Trophoblast cell (in vitro differentiated cells and primary cell): ENCODE measurements at regions not wholly inside any gene's neighbourhood (a gene's known extent, or its start where the extent isn't known, plus 50 kb on each side); places are given as distances from the start of the nearest gene placed in this dataset.

Experiments used
- DNase-seq, 2 donors: peaks; one replicate each; pipeline ENCODE4 v3.0.0-alpha.2; 2016
- H2AFZ ChIP-seq: 2 replicates; pipeline ENCODE4 v1.6.1; 2013; ENCODE audit warnings: low read length, moderate library complexity, mild to moderate bottlenecking; ENCODE audit not compliant: insufficient read depth, poor library complexity
- H2AK5ac ChIP-seq: 2 replicates; pipeline ENCODE4 v1.6.1; 2013; ENCODE audit warnings: mild to moderate bottlenecking, low read length
- H2BK120ac ChIP-seq: 2 replicates; pipeline ENCODE4 v1.6.1; 2013; ENCODE audit warnings: low read length, mild to moderate bottlenecking, moderate library complexity; ENCODE audit not compliant: insufficient read depth, poor library complexity
- H2BK12ac ChIP-seq: 2 replicates; pipeline ENCODE4 v1.6.1; 2013; ENCODE audit warnings: mild to moderate bottlenecking, low read length, moderate library complexity
- H2BK5ac ChIP-seq: 2 replicates; pipeline ENCODE4 v1.6.1; 2013; ENCODE audit warnings: low read length, low read depth, moderate library complexity, mild to moderate bottlenecking; ENCODE audit not compliant: poor library complexity
- H3K14ac ChIP-seq: 2 replicates; pipeline ENCODE4 v1.6.1; 2013; ENCODE audit warnings: mild to moderate bottlenecking, low read length
- H3K18ac ChIP-seq: 2 replicates; pipeline ENCODE4 v1.6.1; 2013; ENCODE audit warnings: mild to moderate bottlenecking, low read length
- H3K23ac ChIP-seq: 2 replicates; pipeline ENCODE4 v1.6.1; 2013; ENCODE audit warnings: low read length
- H3K27ac ChIP-seq: 2 replicates; pipeline ENCODE4 v1.5.1; 2013; ENCODE audit warnings: low read depth, mild to moderate bottlenecking, inconsistent platforms, low read length, moderate library complexity
- H3K27me3 ChIP-seq: 2 replicates; pipeline ENCODE4 v1.6.1; 2013; ENCODE audit warnings: inconsistent platforms, mild to moderate bottlenecking, low read length, moderate library complexity; ENCODE audit not compliant: insufficient read depth
- H3K36me3 ChIP-seq, 2 experiments: 1 replicate in 1 of 2; 2 replicates in 1 of 2; pipeline ENCODE4 v1.6.1; 2013; ENCODE audit warnings: low read length in 2 of 2, mild to moderate bottlenecking in 2 of 2, moderate library complexity in 1 of 2; ENCODE audit not compliant: insufficient read depth in 2 of 2, control insufficient read depth in 1 of 2
- H3K4ac ChIP-seq: 2 replicates; pipeline ENCODE4 v1.6.1; 2013; ENCODE audit warnings: low read depth, mild to moderate bottlenecking, low read length, moderate library complexity
- H3K4me1 ChIP-seq, 2 experiments: 1 replicate in 1 of 2; 2 replicates in 1 of 2; pipeline ENCODE4 v1.6.1; 2013; ENCODE audit warnings: low read length in 2 of 2, mild to moderate bottlenecking in 2 of 2, moderate library complexity in 1 of 2; ENCODE audit not compliant: insufficient read depth in 2 of 2, control insufficient read depth in 1 of 2
- H3K4me2 ChIP-seq: 2 replicates; pipeline ENCODE4 v1.6.1; 2013; ENCODE audit warnings: inconsistent platforms, mild to moderate bottlenecking, low read length, moderate library complexity
- H3K4me3 ChIP-seq: 2 replicates; pipeline ENCODE4 v1.5.1; 2013; ENCODE audit warnings: mild to moderate bottlenecking, low read depth, low read length, inconsistent platforms
- H3K79me1 ChIP-seq: one replicate; pipeline ENCODE4 v1.6.1; 2013; ENCODE audit warnings: low read length
- H3K79me2 ChIP-seq: 2 replicates; pipeline ENCODE4 v1.6.1; 2013; ENCODE audit warnings: low read length, mild to moderate bottlenecking; ENCODE audit not compliant: control insufficient read depth, insufficient read depth, poor library complexity
- H3K9ac ChIP-seq: 2 replicates; pipeline ENCODE4 v1.6.1; 2013; ENCODE audit warnings: mild to moderate bottlenecking, low read length
- H3K9me3 ChIP-seq: 2 replicates; pipeline ENCODE4 v1.6.1; 2013; ENCODE audit warnings: low read depth, mild to moderate bottlenecking, control low read depth, inconsistent platforms, low read length; ENCODE audit not compliant: insufficient read depth
- H4K12ac ChIP-seq: 2 replicates; pipeline ENCODE4 v1.6.1; 2013; ENCODE audit warnings: low read depth, mild to moderate bottlenecking, low read length, moderate library complexity
- H4K8ac ChIP-seq: 2 replicates; pipeline ENCODE4 v1.6.1; 2013; ENCODE audit warnings: low read depth, mild to moderate bottlenecking, low read length, moderate library complexity
- H4K91ac ChIP-seq: one replicate; pipeline ENCODE4 v1.6.1; 2013; ENCODE audit warnings: low read depth, mild to moderate bottlenecking, low read length, moderate library complexity
- WGBS: extraction: QIAGEN DNeasy Blood & Tissue Kit; methylation state at CpG from one replicate; pipeline ENCODE4 v1.1.7; 2013; ENCODE audit warnings: missing lambda C conversion rate; ENCODE audit not compliant: insufficient read length, insufficient coverage; ENCODE audit errors: extremely low coverage; 5-methylcytosine and 5-hydroxymethylcytosine counted together

DNA sequence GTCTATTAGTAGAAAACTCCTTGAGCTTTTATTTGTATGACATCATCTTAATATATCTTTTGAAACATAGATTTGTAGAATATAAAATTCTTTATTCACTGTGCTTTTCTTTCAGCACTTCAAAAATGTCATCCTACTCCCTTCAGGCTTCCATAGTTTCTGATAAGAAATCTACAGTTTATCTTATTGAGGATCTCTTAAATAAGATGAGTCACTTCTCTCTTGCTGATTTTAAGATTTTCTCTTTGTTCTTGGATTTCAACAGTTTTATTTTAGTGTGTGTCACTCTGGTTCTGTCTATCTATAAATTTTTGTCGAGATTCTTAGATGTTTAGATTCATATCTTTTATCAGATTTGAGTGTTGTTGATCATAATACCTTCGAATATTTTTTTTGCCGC is 566.1 kb upstream of the CHORDC1 start:
- H2BK12ac ChIP-seq = no peak overlapping the region
- no peak overlapping the region for H3K4me3 ChIP-seq
- no peak overlapping the region for H2AK5ac ChIP-seq
- H3K4me2 ChIP-seq = no peak overlapping the region
- H3K18ac ChIP-seq = no peak overlapping the region
- H3K9ac ChIP-seq = no peak overlapping the region
- H3K4ac ChIP-seq = no peak overlapping the region
- WGBS = no CpG with 5 or more reads among the region's 3 CpGs
- no peak overlapping the region for H2BK120ac ChIP-seq
- H3K36me3 ChIP-seq = no peaks in the 10 kb centered on the region
- H3K4me1 ChIP-seq = no peaks in the 10 kb centered on the region
- H4K12ac ChIP-seq = no peak overlapping the region
- H3K14ac ChIP-seq = no peak overlapping the region
- H2AFZ ChIP-seq = no peak overlapping the region
- no peaks in the 10 kb centered on the region for H3K9me3 ChIP-seq
- no peaks in the 10 kb centered on the region for H3K79me1 ChIP-seq
- no peaks in the 10 kb centered on the region for H3K27me3 ChIP-seq
- no peak overlapping the region for H3K27ac ChIP-seq
- DNase-seq = peak in 1 of 2 donors; percentile 75
- no peak overlapping the region for H2BK5ac ChIP-seq
- H3K79me2 ChIP-seq = no peaks in the 10 kb centered on the region
- no peak overlapping the region for H3K23ac ChIP-seq
- no peak overlapping the region for H4K8ac ChIP-seq
- no peak overlapping the region for H4K91ac ChIP-seq

DNA sequence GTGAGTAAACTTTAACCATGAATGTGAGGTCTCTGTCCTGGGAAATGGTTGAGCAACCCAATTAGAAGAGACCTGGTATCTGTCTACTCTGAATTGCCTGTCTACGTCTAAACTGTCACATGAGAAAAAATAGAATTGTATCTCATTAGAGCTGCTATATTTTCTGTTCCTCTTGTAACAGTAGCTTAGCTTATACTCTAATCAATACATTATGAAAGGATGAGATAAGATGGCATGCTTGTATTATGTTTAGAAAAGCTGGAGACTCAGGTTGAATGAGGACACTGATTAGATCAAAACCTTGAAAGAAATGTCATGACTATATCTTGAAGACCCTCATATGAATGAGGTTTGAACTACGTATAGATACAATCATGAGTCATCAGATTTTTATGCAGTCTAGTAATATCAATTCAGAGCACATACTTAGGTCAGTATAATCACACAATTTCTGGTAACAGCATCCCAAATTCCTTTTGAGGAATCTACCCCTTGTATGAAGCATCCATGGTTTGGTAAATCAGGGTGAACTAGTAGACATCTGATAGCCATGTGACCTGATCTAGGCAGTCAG is 561.5 kb upstream of the CHORDC1 start:
- H2AFZ ChIP-seq = no peak overlapping the region
- no peak overlapping the region for H2AK5ac ChIP-seq
- no peaks in the 10 kb centered on the region for H3K36me3 ChIP-seq
- no peak overlapping the region for H3K4me2 ChIP-seq
- no peaks in the 10 kb centered on the region for H3K27me3 ChIP-seq
- H3K4me3 ChIP-seq = no peak overlapping the region
- H3K18ac ChIP-seq = no peak overlapping the region
- WGBS = no CpG with 5 or more reads among the region's 2 CpGs
- no peak for DNase-seq
- H3K4me1 ChIP-seq = no peaks in the 10 kb centered on the region
- no peak overlapping the region for H2BK5ac ChIP-seq
- H2BK12ac ChIP-seq = no peak overlapping the region
- no peak overlapping the region for H2BK120ac ChIP-seq
- H3K79me1 ChIP-seq = no peaks in the 10 kb centered on the region
- no peak overlapping the region for H4K91ac ChIP-seq
- H3K9ac ChIP-seq = no peak overlapping the region
- H3K9me3 ChIP-seq = no peaks in the 10 kb centered on the region
- H3K79me2 ChIP-seq = no peaks in the 10 kb centered on the region
- H3K4ac ChIP-seq = no peak overlapping the region
- no peak overlapping the region for H3K23ac ChIP-seq
- H3K14ac ChIP-seq = no peak overlapping the region
- H4K12ac ChIP-seq = no peak overlapping the region
- H3K27ac ChIP-seq = no peak overlapping the region
- H4K8ac ChIP-seq = no peak overlapping the region

DNA sequence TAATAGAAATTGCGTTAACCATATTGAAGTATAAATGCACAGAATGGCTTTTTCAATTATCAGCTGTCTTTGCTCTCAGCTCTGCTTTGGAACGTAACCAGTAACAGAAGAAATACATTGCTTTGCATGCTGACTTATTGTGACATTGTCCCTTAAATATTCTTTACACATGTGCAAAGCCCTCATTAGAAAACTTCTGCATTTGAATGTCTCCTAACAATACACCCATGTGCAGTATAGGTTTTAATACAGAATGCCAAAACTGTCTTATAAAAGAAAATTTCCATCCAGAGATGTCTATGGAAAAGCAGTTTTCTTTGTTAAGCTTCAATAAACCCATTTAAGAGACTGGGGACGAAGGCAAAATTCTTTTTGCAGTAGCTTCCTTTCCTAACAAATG is 560.3 kb upstream of the CHORDC1 start:
- H4K91ac ChIP-seq = no peak overlapping the region
- no peak overlapping the region for H2BK120ac ChIP-seq
- 100% methylated on average over 1 of the region's 3 CpGs for WGBS
- no peaks in the 10 kb centered on the region for H3K79me1 ChIP-seq
- H3K79me2 ChIP-seq = no peaks in the 10 kb centered on the region
- no peak overlapping the region for H3K9ac ChIP-seq
- no peak overlapping the region for H3K4me3 ChIP-seq
- H3K18ac ChIP-seq = no peak overlapping the region
- no peak overlapping the region for H2BK12ac ChIP-seq
- H2AFZ ChIP-seq = no peak overlapping the region
- no peak for DNase-seq
- no peaks in the 10 kb centered on the region for H3K4me1 ChIP-seq
- no peak overlapping the region for H2BK5ac ChIP-seq
- H3K27me3 ChIP-seq = no peaks in the 10 kb centered on the region
- no peak overlapping the region for H3K14ac ChIP-seq
- H4K12ac ChIP-seq = no peak overlapping the region
- no peaks in the 10 kb centered on the region for H3K9me3 ChIP-seq
- H3K27ac ChIP-seq = no peak overlapping the region
- H3K36me3 ChIP-seq = no peaks in the 10 kb centered on the region
- H3K23ac ChIP-seq = no peak overlapping the region
- no peak overlapping the region for H3K4ac ChIP-seq
- H2AK5ac ChIP-seq = no peak overlapping the region
- H3K4me2 ChIP-seq = no peak overlapping the region
- H4K8ac ChIP-seq = no peak overlapping the region

DNA sequence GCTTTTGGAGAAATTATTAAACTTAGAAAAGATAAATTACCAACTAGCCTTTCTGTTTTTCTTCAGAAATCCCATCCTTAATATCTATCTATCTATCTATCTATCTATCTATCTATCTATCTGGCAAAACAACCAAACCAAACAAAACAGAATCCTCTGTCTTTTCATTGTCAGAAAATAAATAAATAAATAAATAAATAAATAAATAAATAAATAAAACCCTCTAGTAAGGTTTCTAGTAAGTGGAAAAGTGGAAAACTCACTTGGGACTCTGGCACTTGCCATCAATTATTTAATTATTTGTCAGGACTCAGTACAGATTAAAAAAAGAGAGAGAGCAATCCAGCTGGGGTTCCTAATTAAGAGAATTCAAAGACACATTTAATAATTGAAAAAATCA is 556.2 kb upstream of the CHORDC1 start:
- no peaks in the 10 kb centered on the region for H3K79me1 ChIP-seq
- H2AK5ac ChIP-seq = no peak overlapping the region
- no peak overlapping the region for H4K12ac ChIP-seq
- H3K18ac ChIP-seq = no peak overlapping the region
- no peaks in the 10 kb centered on the region for H3K27me3 ChIP-seq
- H3K9me3 ChIP-seq = peaks cover 5% of the 10 kb centered on the region
- H3K4me1 ChIP-seq = no peaks in the 10 kb centered on the region
- H2AFZ ChIP-seq = no peak overlapping the region
- no peak overlapping the region for H2BK12ac ChIP-seq
- H4K91ac ChIP-seq = no peak overlapping the region
- no peak overlapping the region for H4K8ac ChIP-seq
- no peaks in the 10 kb centered on the region for H3K36me3 ChIP-seq
- no peak overlapping the region for H3K27ac ChIP-seq
- no peak overlapping the region for H2BK5ac ChIP-seq
- H3K4me2 ChIP-seq = no peak overlapping the region
- H3K4me3 ChIP-seq = no peak overlapping the region
- H3K9ac ChIP-seq = no peak overlapping the region
- no peak for DNase-seq
- no peak overlapping the region for H3K4ac ChIP-seq
- no peaks in the 10 kb centered on the region for H3K79me2 ChIP-seq
- no peak overlapping the region for H3K14ac ChIP-seq
- no peak overlapping the region for H2BK120ac ChIP-seq
- H3K23ac ChIP-seq = no peak overlapping the region
